ENCODE measurements at regions not wholly inside any gene's neighbourhood (a gene's known extent, or its start where the extent isn't known, plus 50 kb on each side); places are given as distances from the start of the nearest gene placed in this dataset.
A peak's percentile ranks its signal among the peaks of the same experiment; 100 is the strongest.

- no peak for DNase-seq (ENCODE audit: low read depth)
Measured at GRCh38 chr2:145622285-145622684, 1102.4 kb upstream of the ZEB2 start.

- DNase-seq (ENCODE audit: low read depth), result peak; percentile 46
Measured at GRCh38 chr2:145617906-145618305, 1098.0 kb upstream of the ZEB2 start.

GRCh38 chr2:145617420-145617819 is 1097.5 kb upstream of the ZEB2 start:
- no peak for DNase-seq (ENCODE audit: low read depth)

- no peak for DNase-seq (ENCODE audit: low read depth)
Measured at GRCh38 chr2:145615626-145616025, 1095.7 kb upstream of the ZEB2 start.

- DNase-seq (ENCODE audit: low read depth), result no peak
Measured at GRCh38 chr2:145609951-145610350, 1090.0 kb upstream of the ZEB2 start.

GRCh38 chr2:145601361-145601925 is 1081.5 kb upstream of the ZEB2 start:
- peak; percentile 59 for DNase-seq (ENCODE audit: low read depth)

GRCh38 chr2:145600811-145601210 is 1080.9 kb upstream of the ZEB2 start:
- no peak for DNase-seq (ENCODE audit: low read depth)

- DNase-seq (ENCODE audit: low read depth), result peak; percentile 45
Measured at GRCh38 chr2:145599756-145600155, 1079.8 kb upstream of the ZEB2 start.

- DNase-seq (ENCODE audit: low read depth), result peak; percentile 78
Measured at GRCh38 chr2:145598434-145598833, 1078.5 kb upstream of the ZEB2 start.

- no peak for DNase-seq (ENCODE audit: low read depth)
Measured at GRCh38 chr2:145597809-145598208, 1077.9 kb upstream of the ZEB2 start.

GRCh38 chr2:145597006-145597405 is 1077.1 kb upstream of the ZEB2 start:
- DNase-seq (ENCODE audit: low read depth), result no peak

- DNase-seq (ENCODE audit: low read depth), result no peak
Measured at GRCh38 chr2:145596416-145596815, 1076.5 kb upstream of the ZEB2 start.

- DNase-seq (ENCODE audit: low read depth), result peak; percentile 63
Measured at GRCh38 chr2:145595296-145595695, 1075.4 kb upstream of the ZEB2 start.

- DNase-seq (ENCODE audit: low read depth), result peak; percentile 97
Measured at GRCh38 chr2:145593991-145594614, 1074.2 kb upstream of the ZEB2 start.

- DNase-seq (ENCODE audit: low read depth), result no peak
Measured at GRCh38 chr2:145593280-145593679, 1073.4 kb upstream of the ZEB2 start.

GRCh38 chr2:145592361-145592760 is 1072.4 kb upstream of the ZEB2 start:
- no peak for DNase-seq (ENCODE audit: low read depth)

GRCh38 chr2:145591109-145591809 is 1071.3 kb upstream of the ZEB2 start:
- no peak for DNase-seq (ENCODE audit: low read depth)

GRCh38 chr2:145587922-145588321 is 1068.0 kb upstream of the ZEB2 start:
- no peak for DNase-seq (ENCODE audit: low read depth)

- DNase-seq (ENCODE audit: low read depth), result no peak
Measured at GRCh38 chr2:145584353-145584752, 1064.4 kb upstream of the ZEB2 start.

- no peak for DNase-seq (ENCODE audit: low read depth)
Measured at GRCh38 chr2:145573608-145574007, 1053.7 kb upstream of the ZEB2 start.

GRCh38 chr2:145572238-145572637 is 1052.3 kb upstream of the ZEB2 start:
- no peak for DNase-seq (ENCODE audit: low read depth)

- peak; percentile 48 for DNase-seq (ENCODE audit: low read depth)
Measured at GRCh38 chr2:145569108-145569507, 1049.2 kb upstream of the ZEB2 start.

Measured in LHCN-M2 (cell line).